Tibial artery (tissue), 4 donors: ENCODE measurements at regions not wholly inside any gene's neighbourhood (a gene's known extent, or its start where the extent isn't known, plus 50 kb on each side); places are given as distances from the start of the nearest gene placed in this dataset.

Source experiments
- DNase-seq, 2 donors: peaks; one replicate each; pipeline ENCODE4 v3.0.0-alpha.2; 2019
- H3K27ac ChIP-seq, 2 donors: fragments of 200-600 bp; sonication (generic) in 1 of 2; 1 replicate in 1 of 2; 2 replicates in 1 of 2; pipeline ENCODE4 v1.5.1; 2018 to 2019; ENCODE audit warnings: mild to moderate bottlenecking in 1 of 2
- H3K27me3 ChIP-seq, 2 donors: fragments of 200-600 bp; sonication (generic) in 1 of 2; one replicate each; pipeline versions ENCODE4 v1.5.1 to v1.6.0; 2016 to 2019
- H3K36me3 ChIP-seq, 3 donors: fragments of 200-600 bp; sonication (generic) in 2 of 3; one replicate each; pipeline ENCODE4 v1.5.1; 2016 to 2019; ENCODE audit warnings: mild to moderate bottlenecking in 2 of 3
- H3K4me1 ChIP-seq, 4 donors: fragments of 200-600 bp; sonication (generic) in 2 of 4; 1 replicate in 3 of 4; 2 replicates in 1 of 4; pipeline ENCODE4 v1.5.1; 2016 to 2019
- H3K4me3 ChIP-seq, 2 donors: fragments of 200-600 bp; sonication (generic) in 1 of 2; 1 replicate in 1 of 2; 2 replicates in 1 of 2; pipeline ENCODE4 v1.5.1; 2018 to 2019; ENCODE audit warnings: mild to moderate bottlenecking in 2 of 2
- H3K9me3 ChIP-seq, 3 donors: fragments of 200-600 bp; sonication (generic) in 1 of 3; one replicate each; pipeline ENCODE4 v1.5.1; 2016 to 2019
- intact Hi-C: fragments of 100-400 bp; cut with DNase I; formaldehyde crosslinking; loops from one replicate; pipeline ENCODE4 v1.15.0; 2023; ENCODE audit warnings: low total_unique reads
- TF ChIP-seq, protein P1 (sequence below), 2 experiments: fragments of 200-600 bp in 1 of 2; fragments of 450-650 bp in 1 of 2; IDR thresholded peaks; one replicate each; pipeline ENCODE4 v1.5.1; 2017 to 2019; ENCODE audit warnings: antibody characterized with exemption in 2 of 2, mild to moderate bottlenecking in 1 of 2, moderate library complexity in 1 of 2

DNA sequence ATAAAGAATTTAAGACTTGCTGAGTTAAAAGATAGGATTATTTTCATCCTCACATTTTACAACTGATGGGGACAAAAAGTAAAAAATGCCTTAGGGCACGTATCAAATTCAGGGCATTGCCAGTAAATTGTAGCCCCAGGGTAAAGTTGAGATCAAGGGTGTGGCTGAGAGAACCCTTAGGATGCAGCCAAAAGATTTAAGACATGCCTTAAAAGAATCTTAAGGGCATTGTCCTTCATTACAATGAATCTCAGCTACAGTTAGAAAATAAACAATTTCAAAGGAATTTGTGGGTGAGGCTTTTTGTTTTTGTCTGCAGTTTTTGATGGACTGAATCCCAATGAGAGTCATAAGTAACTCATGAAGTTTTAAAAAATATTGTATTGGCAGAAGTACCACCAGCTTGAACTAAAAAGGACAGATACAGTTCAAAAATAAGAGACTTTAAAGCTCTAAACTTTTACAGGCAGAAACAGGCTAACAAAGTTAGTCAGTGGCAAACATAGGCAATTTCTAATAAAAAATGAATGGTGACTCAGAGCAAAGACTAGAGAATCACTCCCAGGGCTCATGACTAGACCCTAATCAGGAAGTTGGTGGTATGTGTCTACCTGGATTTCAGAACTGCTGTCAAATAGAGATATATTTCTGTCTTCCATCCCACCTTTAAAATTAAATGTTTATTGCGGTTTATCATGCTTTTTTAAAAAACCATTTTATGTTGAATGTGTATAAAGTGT is 165.1 kb upstream of the SNX7 start:
- intact Hi-C loops = no loop called here
- no peak for DNase-seq
- no peaks in the 10 kb centered on the region for H3K9me3 ChIP-seq
- H3K4me3 ChIP-seq = no peak overlapping the region
- no peak overlapping the region for H3K27ac ChIP-seq
- no peaks in the 10 kb centered on the region for H3K36me3 ChIP-seq
- no peaks in the 10 kb centered on the region for H3K27me3 ChIP-seq
- TF ChIP-seq, protein P1, sequence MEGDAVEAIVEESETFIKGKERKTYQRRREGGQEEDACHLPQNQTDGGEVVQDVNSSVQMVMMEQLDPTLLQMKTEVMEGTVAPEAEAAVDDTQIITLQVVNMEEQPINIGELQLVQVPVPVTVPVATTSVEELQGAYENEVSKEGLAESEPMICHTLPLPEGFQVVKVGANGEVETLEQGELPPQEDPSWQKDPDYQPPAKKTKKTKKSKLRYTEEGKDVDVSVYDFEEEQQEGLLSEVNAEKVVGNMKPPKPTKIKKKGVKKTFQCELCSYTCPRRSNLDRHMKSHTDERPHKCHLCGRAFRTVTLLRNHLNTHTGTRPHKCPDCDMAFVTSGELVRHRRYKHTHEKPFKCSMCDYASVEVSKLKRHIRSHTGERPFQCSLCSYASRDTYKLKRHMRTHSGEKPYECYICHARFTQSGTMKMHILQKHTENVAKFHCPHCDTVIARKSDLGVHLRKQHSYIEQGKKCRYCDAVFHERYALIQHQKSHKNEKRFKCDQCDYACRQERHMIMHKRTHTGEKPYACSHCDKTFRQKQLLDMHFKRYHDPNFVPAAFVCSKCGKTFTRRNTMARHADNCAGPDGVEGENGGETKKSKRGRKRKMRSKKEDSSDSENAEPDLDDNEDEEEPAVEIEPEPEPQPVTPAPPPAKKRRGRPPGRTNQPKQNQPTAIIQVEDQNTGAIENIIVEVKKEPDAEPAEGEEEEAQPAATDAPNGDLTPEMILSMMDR (IDR thresholded peaks at IDR 0.05) = no peak
- H3K4me1 ChIP-seq = no peaks in the 10 kb centered on the region

DNA sequence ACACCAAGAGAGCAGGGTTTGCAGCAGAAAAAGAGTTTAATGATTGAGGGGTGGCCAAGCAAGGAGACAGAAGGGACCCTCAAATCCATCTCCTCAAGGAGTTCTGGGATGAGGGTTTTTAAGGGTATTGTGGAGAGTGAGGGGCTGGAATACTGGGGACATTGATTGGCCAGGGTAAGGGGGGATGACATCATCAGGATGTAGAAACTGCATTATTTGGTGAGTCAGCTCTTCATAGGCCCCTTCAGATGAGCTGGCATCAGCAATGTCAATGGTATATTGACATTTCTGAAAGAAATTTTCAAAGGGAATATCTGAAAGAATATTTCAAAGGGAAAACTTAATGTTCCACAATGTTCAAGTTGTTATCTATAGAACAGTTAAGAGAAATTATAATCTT is 168.1 kb upstream of the SNX7 start:
- Histone ChIP-seq H3K4me3 (no peak overlapping the region), H3K36me3 (no peaks in the 10 kb centered on the region), H3K4me1 (no peaks in the 10 kb centered on the region), H3K27me3 (no peaks in the 10 kb centered on the region), H3K27ac (no peak overlapping the region), H3K9me3 (no peaks in the 10 kb centered on the region)
- intact Hi-C loops = no loop called here
- TF ChIP-seq, protein P1 (IDR thresholded peaks at IDR 0.05) = no peak
- no peak for DNase-seq

DNA sequence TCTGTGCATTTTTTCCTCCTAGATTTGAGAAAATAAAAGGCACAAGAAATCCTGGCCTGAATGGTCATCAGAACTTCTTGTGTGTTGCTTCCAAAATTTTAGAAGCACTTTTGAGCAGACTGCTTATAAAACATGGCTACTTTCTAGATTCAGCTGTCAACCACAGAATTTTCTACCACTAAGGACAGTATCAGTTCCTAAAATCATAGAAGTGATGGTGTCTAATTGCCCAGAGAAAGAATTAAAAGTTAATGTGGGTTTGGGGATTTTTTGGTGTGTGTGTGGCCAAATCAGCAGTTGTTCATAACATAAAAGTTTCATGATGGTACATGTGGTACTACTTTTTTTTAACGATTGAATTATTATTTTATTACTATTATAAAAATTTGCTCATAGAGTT is 171.4 kb upstream of the SNX7 start:
- intact Hi-C loops = no loop called here
- no peak for DNase-seq
- TF ChIP-seq, protein P1 (IDR thresholded peaks at IDR 0.05) = no peak
- Histone ChIP-seq H3K4me3 (no peak overlapping the region), H3K27ac (no peak overlapping the region), H3K4me1 (no peaks in the 10 kb centered on the region), H3K27me3 (no peaks in the 10 kb centered on the region), H3K9me3 (no peaks in the 10 kb centered on the region), H3K36me3 (no peaks in the 10 kb centered on the region)

DNA sequence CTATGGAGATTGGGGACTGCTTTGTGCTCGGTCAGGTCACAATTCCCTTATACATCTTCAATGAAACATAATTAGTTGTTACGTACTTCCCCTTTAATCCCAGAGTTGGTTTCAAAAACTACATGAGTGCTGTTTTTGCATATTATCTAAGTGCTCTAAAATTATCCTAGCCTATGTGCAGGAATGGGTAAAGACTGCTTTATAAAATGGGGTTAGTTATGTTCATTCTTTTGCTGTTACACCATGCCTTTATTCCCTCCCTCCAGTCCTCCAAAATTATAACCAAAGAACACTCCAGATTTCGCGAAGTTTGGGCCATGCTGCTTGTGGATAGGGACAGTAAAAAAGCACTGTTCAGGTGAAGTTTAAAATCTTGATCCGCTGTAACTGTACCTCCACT is 173.9 kb upstream of the SNX7 start:
- Histone ChIP-seq H3K4me3 (no peak overlapping the region), H3K36me3 (no peaks in the 10 kb centered on the region), H3K9me3 (no peaks in the 10 kb centered on the region), H3K27me3 (no peaks in the 10 kb centered on the region), H3K27ac (no peak overlapping the region), H3K4me1 (no peaks in the 10 kb centered on the region)
- no peak for DNase-seq
- TF ChIP-seq, protein P1 (IDR thresholded peaks at IDR 0.05) = no peak
- intact Hi-C loops = no loop called here

DNA sequence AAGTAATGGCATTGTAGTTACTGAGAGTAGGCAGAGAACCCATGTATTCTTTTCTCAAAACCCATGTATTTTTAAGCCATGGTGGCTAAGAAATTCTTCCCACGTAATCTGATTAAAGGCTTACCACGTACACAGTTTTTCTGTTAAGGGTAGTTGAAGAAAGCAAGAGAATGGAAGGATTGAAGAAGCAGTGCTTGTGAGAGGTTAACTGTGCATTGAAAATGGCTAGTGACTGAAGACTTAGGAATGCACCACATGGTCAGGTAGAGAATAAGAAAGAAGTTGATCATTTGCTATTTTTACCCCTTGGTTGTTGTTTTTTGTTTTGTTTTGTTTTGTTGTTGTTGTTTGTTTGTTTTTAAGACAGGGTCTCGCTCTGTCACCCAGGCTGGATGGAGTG is 178.9 kb upstream of the SNX7 start:
- H3K27ac ChIP-seq = no peak overlapping the region
- no peaks in the 10 kb centered on the region for H3K27me3 ChIP-seq
- TF ChIP-seq, protein P1 (IDR thresholded peaks at IDR 0.05) = no peak
- no peak for DNase-seq
- intact Hi-C loops = no loop called here
- H3K9me3 ChIP-seq = no peaks in the 10 kb centered on the region
- no peaks in the 10 kb centered on the region for H3K4me1 ChIP-seq
- H3K4me3 ChIP-seq = no peak overlapping the region
- no peaks in the 10 kb centered on the region for H3K36me3 ChIP-seq

DNA sequence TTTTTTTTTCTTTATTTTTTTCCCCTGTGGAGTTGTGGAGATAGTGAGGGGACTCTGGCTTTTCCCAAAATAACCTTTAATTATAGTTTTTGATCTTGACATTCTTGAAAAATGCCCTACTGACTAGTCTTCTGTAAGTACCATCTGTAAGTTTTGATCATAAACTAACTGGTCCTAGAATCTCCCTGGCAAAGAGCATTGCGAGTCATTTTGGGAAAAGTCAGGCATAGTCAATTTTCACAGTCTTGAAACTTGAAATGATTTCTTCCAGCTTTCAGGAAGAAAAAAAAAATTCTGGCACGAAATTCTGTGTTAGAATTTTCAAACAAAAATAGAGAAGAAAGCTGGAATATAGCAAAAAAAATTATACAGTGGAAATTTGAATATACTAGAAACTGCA is 181.2 kb upstream of the SNX7 start:
- no peak for DNase-seq
- H3K9me3 ChIP-seq = no peaks in the 10 kb centered on the region
- H3K4me3 ChIP-seq = no peak overlapping the region
- H3K27ac ChIP-seq = no peak overlapping the region
- H3K4me1 ChIP-seq = no peaks in the 10 kb centered on the region
- H3K27me3 ChIP-seq = no peaks in the 10 kb centered on the region
- TF ChIP-seq, protein P1 (IDR thresholded peaks at IDR 0.05) = no peak
- intact Hi-C loops = no loop called here
- H3K36me3 ChIP-seq = no peaks in the 10 kb centered on the region
